ENCODE measurements at regions not wholly inside any gene's neighbourhood (a gene's known extent, or its start where the extent isn't known, plus 50 kb on each side); places are given as distances from the start of the nearest gene placed in this dataset.

DNA sequence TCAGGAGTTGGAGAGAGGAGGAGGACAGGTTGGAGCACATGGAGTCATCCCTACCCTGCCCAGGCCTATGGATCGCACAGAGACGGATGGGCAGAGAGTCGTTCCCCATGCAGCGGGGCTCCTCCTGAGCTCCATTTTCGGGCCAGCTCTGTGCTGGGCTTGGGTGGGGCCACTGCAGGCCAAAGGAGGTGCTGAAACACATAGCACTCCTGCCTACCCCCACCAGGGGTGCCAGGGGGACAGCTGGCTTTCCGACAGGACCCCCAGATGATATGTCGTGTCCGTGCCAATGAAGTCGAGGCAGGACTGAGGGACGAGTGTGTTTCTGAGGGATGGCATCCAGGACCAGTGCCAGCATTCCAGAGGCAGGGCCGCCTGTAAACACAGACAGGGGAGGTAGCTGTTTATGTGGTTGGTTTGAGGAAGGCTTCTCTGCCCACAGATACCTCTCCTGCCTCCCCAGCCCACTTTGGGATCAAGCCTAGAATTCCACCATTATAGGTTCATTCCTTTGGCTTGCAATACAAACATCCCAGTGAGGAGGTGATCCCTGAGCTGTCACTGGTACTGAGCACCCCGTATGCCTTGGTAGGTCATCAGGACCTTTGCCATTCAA is 116.6 kb downstream of the GLI2 start:
- Mint-ChIP-seq H3K27me3 (no peaks in the 10 kb centered on the region), H3K4me3 (no peak overlapping the region), H3K36me3 (ENCODE audit: insufficient read depth) (no peaks in the 10 kb centered on the region), H3K9me3 (peaks cover 7% of the 10 kb centered on the region), H3K27ac (ENCODE audit: low read depth) (no peak overlapping the region), H3K4me1 (no peaks in the 10 kb centered on the region)
- DNase-seq (ENCODE audit: low spot score in 2 of 2) (no peak), ATAC-seq (replicated peaks; ENCODE audit: extremely low read depth, poor library complexity, severe bottlenecking) (no peak)

DNA sequence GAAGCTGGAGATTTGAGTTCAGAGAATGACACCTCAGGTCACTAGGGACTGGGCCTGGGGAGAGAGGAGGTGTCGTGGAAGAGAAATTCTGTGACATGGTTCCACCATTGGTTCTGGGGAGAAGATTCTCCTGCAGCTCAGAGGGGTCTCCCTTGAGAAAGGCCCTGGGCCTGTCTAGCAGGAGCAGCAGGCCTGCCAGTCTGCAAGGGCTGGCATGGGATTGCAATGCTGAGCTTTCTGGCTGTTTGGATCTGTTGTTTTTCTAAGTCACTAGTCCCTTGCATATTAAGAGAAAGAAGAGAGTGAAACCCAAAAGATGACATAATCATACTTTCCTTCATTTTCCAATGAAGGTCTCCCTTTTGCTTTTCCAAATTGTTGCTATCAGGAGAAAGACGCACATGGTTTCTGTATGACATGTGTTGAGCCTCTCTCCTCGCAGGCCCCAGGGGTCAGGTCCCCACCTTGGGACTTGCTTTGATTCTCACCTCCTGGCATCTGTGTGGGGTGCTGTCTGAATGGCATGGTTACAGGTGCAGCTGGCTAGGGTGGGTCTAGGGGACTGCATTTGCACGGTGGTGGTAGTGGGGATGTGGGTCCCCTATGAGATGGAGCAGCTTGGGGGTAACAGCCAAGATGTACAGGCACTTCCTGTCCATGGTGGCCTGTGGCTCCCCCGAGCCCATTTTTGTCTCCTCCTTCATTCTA is 117.8 kb downstream of the GLI2 start:
- DNase-seq (ENCODE audit: low spot score in 2 of 2) (no peak), ATAC-seq (replicated peaks; ENCODE audit: extremely low read depth, poor library complexity, severe bottlenecking) (no peak)
- Mint-ChIP-seq H3K4me3 (no peak overlapping the region), H3K27me3 (no peaks in the 10 kb centered on the region), H3K36me3 (ENCODE audit: insufficient read depth) (no peaks in the 10 kb centered on the region), H3K4me1 (no peaks in the 10 kb centered on the region), H3K27ac (ENCODE audit: low read depth) (no peak overlapping the region), H3K9me3 (peaks cover 7% of the 10 kb centered on the region)

DNA sequence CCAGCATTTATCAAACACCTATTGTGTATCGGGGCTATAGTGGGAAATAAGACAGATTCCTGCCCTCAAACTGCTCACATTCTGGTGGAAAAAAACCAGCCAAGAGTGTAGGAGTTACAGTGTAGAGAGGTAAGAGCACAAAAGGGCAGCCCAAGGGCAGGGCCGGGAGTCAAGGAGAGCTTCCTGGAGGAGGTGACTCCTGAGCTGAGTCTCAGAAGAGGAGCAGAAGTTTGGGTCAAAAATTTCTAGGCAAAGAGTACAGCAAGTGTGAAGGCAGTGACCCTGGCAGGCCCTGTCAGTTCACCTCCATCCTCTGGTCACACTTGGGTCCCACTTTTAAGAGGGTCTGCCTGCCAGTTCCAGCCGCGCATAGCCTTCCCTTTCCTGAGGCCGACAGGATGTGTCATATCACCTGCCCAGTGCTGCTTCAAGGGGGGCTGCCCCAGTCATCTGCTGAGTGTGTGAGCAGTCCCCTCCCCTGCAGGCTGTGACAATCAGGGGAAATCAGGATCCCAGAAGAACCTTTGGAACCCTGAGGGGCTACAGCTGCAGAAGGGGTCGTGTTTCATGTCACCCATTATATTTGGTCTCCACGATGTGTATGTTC is 118.4 kb downstream of the GLI2 start:
- ATAC-seq (replicated peaks; ENCODE audit: extremely low read depth, poor library complexity, severe bottlenecking): no peak
- DNase-seq (ENCODE audit: low spot score in 2 of 2): no peak
- Mint-ChIP-seq H3K27ac (ENCODE audit: low read depth) (no peak overlapping the region), H3K9me3 (peaks cover 7% of the 10 kb centered on the region), H3K4me1 (no peaks in the 10 kb centered on the region), H3K4me3 (no peak overlapping the region), H3K27me3 (no peaks in the 10 kb centered on the region), H3K36me3 (ENCODE audit: insufficient read depth) (no peaks in the 10 kb centered on the region)

DNA sequence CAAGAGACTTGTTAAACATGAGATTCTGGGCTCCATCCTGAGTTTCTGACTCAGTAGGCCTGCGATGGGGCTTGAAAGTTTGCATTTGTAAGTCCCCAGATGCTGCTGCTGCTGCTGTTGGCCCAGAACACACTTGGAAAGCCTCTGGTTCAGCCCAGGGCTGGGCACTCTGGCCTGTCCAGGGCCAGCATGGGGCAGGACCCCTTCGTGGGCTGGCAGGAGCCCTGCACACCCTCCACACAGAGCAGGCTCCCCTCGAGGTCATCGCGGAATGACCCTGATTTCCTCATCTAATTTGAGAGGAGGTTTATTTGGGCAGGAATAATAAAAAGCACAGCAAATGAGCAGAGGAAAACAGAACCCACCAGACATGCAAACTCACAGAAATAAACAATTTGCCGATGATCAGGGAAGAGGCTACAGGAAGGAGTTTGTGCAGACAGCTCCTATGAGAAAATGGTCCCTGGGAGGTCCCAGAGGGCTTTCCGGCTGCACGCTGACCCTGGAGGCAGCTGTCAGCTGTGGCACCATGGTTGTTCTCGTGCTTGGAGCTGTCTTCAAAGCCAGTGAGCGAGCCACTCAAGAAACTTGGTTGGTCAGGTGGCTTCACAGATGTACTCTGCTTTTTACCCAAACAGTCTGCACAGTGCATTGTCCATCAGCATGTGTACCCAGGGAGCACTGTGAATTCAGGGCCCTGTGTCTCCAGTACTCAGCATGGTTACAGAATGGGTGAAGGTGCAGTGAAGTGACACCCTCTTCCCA is 119.3 kb downstream of the GLI2 start:
- Mint-ChIP-seq H3K9me3 (peaks cover 2% of the 10 kb centered on the region), H3K27me3 (peaks cover under 1% of the 10 kb centered on the region), H3K36me3 (ENCODE audit: insufficient read depth) (no peaks in the 10 kb centered on the region), H3K4me3 (no peak overlapping the region), H3K4me1 (no peaks in the 10 kb centered on the region), H3K27ac (ENCODE audit: low read depth) (no peak overlapping the region)
- ATAC-seq (replicated peaks; ENCODE audit: extremely low read depth, poor library complexity, severe bottlenecking) (no peak), DNase-seq (ENCODE audit: low spot score in 2 of 2) (no peak)

DNA sequence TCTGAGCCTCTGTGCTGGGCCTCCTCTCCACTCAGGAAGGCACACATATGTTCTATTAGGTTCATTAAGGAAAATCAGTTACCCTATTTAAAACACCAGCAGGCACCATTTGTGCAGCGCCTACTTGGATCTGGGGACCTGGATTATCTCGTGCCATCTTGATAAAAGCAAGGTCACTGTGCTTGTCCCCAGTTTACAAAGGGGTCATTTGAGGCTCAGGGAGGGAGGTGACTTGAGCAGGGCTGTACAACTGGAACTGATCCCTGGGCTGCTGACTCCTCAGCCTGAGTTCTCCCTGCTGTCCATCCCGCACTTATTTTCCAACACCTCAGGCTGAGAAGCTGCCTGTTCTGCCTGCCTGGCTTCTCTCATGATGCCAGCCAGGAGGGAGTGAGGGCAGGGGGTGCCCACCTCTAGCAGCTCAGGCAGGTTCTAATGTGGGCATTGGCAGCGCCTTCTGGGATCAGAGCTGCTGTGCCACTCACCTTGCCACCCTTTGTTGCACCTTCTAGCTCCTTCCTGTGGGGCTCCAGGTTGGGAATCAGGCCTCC is 120.3 kb downstream of the GLI2 start:
- DNase-seq (ENCODE audit: low spot score in 2 of 2) (no peak), ATAC-seq (replicated peaks; ENCODE audit: extremely low read depth, poor library complexity, severe bottlenecking) (no peak)
- peaks cover 9% of the 10 kb centered on the region for H3K27me3 Mint-ChIP-seq
- H3K9me3 Mint-ChIP-seq: no peaks in the 10 kb centered on the region
- H3K27ac Mint-ChIP-seq (ENCODE audit: low read depth): no peak overlapping the region
- no peak overlapping the region for H3K4me3 Mint-ChIP-seq
- no peaks in the 10 kb centered on the region for H3K4me1 Mint-ChIP-seq
- no peaks in the 10 kb centered on the region for H3K36me3 Mint-ChIP-seq (ENCODE audit: insufficient read depth)

DNA sequence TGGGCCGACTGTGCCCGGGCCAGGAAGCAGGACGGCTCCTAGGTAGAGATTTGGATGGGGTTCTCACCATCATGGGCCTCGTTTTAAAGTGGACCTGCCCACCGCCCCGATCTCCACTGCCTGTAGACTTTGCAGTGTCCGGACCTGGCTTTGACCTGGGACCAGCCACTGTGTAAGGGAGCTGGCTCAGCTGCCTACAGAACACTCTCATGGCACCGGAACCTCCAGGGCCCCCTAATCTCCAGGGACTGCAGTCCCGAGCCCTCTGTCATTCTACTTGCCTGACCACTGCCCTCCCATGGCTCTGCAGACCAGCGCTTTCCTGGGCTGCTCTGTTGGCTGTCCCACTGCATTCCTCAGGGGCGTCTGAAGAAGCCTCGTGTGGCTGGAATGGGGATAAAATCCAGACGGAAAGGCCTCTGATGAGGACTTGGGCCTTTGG is 120.8 kb downstream of the GLI2 start:
- no peak for DNase-seq (ENCODE audit: low spot score in 2 of 2)
- ATAC-seq (replicated peaks; ENCODE audit: extremely low read depth, poor library complexity, severe bottlenecking): no peak

DNA sequence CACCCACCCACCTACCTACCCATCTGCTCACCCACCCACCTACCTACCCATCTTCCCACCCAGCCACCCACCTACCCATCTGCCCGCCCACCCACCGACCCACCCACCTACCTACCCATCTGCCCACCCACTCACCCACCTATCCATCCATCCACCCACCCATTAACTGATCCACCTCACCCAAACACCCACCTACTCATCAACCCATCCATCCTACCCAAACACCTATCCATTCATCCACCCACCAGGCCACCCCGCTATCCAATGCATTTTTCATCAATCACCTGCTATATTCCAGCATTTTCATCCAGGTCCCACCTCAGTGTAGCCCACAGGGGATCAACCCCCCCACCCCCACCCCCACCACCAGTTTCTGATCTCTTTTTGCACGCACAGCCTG is 121.8 kb downstream of the GLI2 start:
- H3K27me3 Mint-ChIP-seq: peaks cover 9% of the 10 kb centered on the region
- no peak overlapping the region for H3K4me3 Mint-ChIP-seq
- H3K4me1 Mint-ChIP-seq: no peaks in the 10 kb centered on the region
- H3K27ac Mint-ChIP-seq (ENCODE audit: low read depth): no peak overlapping the region
- ATAC-seq (replicated peaks; ENCODE audit: extremely low read depth, poor library complexity, severe bottlenecking): no peak
- DNase-seq (ENCODE audit: low spot score in 2 of 2): no peak
- no peaks in the 10 kb centered on the region for H3K9me3 Mint-ChIP-seq
- H3K36me3 Mint-ChIP-seq (ENCODE audit: insufficient read depth): no peaks in the 10 kb centered on the region

More for the DNA sequence above, 120.8 kb downstream of the GLI2 start:
- H3K9me3 Mint-ChIP-seq: no peaks in the 10 kb centered on the region
- no peaks in the 10 kb centered on the region for H3K36me3 Mint-ChIP-seq (ENCODE audit: insufficient read depth)
- no peak overlapping the region for H3K4me3 Mint-ChIP-seq
- peaks cover 9% of the 10 kb centered on the region for H3K27me3 Mint-ChIP-seq
- no peaks in the 10 kb centered on the region for H3K4me1 Mint-ChIP-seq
- H3K27ac Mint-ChIP-seq (ENCODE audit: low read depth): no peak overlapping the region

DNA sequence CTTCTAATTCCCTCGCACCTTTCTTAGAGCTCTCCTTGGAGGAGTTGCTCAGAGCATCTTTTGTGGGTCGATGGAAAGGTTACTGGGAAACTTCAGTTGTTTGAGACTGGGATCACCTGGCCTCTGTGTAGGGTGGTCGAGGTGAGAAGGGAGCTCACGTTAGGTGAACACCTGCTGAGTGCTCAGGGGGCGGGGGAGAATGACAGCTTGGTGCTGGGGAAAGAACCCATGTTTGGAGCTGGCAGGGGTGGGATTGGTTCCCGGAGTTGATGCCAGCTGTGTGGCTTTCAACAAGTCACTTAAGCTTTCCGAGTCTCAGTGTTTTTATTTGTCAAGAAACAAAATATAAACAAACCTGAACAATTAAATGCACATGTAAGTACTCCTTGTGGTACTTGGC is 122.3 kb downstream of the GLI2 start:
- H3K36me3 Mint-ChIP-seq (ENCODE audit: insufficient read depth): no peaks in the 10 kb centered on the region

DNA sequence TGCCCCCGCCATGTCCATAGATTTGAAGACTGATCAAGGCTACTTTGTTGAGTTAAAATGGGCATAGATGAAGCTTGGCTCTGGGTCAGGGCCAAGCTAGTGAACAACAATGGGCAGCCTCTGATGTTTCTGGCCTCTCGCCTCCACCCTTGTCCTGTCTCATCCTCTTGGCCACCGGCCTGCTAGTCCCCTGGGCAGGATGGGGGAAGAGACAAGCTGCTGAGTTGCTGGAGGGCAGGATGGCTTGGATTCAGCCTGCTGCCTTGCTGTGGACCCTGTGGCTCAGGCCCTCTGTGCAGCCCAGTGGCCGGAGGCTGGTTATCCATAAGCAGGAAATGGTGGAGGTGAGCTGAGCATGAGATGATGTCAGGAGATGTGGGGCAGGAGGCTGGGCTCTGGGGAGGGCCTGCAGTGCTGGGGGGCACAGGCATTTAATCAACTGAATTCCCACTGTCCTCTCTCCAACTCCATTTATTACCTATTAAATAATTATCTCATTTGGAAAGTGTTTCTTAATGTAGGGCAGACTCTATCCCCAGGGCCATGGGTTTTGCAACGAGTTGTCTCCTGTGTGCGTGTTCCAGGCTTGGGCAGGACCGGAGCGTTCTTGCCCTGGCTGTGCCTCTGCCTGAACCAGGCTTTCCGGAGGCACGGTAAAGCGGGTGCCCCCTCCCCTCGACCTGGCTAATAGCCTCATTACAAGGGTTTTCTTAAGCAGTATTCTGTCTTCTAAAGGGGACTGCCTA is 122.9 kb downstream of the GLI2 start:
- H3K4me3 Mint-ChIP-seq: no peak overlapping the region
- no peaks in the 10 kb centered on the region for H3K9me3 Mint-ChIP-seq
- ATAC-seq (replicated peaks; ENCODE audit: extremely low read depth, poor library complexity, severe bottlenecking) (no peak), DNase-seq (ENCODE audit: low spot score in 2 of 2) (no peak)
- H3K27me3 Mint-ChIP-seq: peaks cover 9% of the 10 kb centered on the region
- H3K36me3 Mint-ChIP-seq (ENCODE audit: insufficient read depth): no peaks in the 10 kb centered on the region
- no peaks in the 10 kb centered on the region for H3K4me1 Mint-ChIP-seq
- no peak overlapping the region for H3K27ac Mint-ChIP-seq (ENCODE audit: low read depth)

More for the DNA sequence above, 122.3 kb downstream of the GLI2 start:
- ATAC-seq (replicated peaks; ENCODE audit: extremely low read depth, poor library complexity, severe bottlenecking) (no peak), DNase-seq (ENCODE audit: low spot score in 2 of 2) (no peak)
- no peak overlapping the region for H3K4me3 Mint-ChIP-seq
- peaks cover 9% of the 10 kb centered on the region for H3K27me3 Mint-ChIP-seq
- no peaks in the 10 kb centered on the region for H3K4me1 Mint-ChIP-seq
- H3K27ac Mint-ChIP-seq (ENCODE audit: low read depth): no peak overlapping the region
- H3K9me3 Mint-ChIP-seq: no peaks in the 10 kb centered on the region

DNA sequence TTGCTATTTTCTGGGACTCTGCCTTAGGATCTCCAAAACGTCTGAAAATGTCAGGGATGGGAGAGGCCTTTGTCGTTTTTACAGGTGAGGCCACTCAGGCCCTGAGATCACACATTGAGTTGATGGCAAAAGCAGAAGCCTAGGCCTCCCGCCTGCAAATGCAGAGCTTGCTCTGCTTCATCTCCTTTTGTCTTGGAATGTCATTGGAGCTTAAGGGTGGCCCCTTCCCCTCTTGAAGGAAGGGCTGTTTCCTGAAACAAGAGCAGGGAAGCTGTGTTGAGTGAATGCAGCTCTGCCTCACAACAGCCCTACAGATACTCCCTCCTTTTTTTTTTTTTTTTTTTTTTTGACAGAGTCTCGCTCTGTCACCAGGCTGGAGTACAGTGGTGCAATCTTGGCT is 123.5 kb downstream of the GLI2 start:
- Mint-ChIP-seq H3K4me1 (no peaks in the 10 kb centered on the region), H3K27ac (ENCODE audit: low read depth) (no peak overlapping the region), H3K27me3 (peaks cover 9% of the 10 kb centered on the region), H3K4me3 (no peak overlapping the region), H3K36me3 (ENCODE audit: insufficient read depth) (no peaks in the 10 kb centered on the region), H3K9me3 (no peaks in the 10 kb centered on the region)
- DNase-seq (ENCODE audit: low spot score in 2 of 2): no peak
- ATAC-seq (replicated peaks; ENCODE audit: extremely low read depth, poor library complexity, severe bottlenecking): no peak

DNA sequence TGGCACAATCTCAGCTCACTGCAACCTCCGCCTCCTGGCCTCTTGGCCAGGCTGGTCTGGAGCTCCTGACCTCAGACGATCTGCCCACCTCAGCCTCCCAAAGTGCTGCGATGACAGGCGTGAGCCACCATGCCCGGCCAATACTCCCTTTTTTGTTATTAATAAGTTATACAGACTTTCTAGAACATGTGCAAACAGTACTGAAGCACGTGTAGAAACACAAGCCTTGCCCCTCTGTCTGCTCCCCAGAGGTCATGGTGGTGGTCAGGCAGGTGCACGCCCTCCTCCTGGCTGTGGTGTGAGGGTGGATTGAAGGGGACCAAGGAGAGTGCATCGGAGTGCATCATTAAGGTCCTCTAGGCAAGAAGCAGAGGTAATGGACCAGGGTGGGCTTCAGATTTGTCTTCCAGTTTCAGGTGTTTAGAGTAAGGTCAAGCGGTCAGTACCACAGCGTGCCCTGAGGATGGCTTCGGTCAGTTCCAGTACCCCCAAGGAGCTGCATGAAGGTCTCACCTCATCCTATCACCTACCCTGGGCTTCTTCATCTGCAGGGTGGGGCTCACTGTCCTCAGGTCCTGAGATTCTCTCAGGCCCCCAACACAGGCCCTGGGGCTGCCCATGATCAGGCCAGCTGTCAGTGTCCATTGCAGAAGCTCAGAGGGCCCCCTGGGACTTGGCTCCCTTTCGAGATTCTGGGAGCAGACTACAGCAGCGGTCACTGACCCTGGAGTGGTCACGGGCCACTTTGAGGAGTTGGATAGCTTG is 124.3 kb downstream of the GLI2 start:
- ATAC-seq (replicated peaks; ENCODE audit: extremely low read depth, poor library complexity, severe bottlenecking) (no peak), DNase-seq (ENCODE audit: low spot score in 2 of 2) (no peak)
- no peaks in the 10 kb centered on the region for H3K4me1 Mint-ChIP-seq
- no peak overlapping the region for H3K4me3 Mint-ChIP-seq
- no peaks in the 10 kb centered on the region for H3K9me3 Mint-ChIP-seq
- H3K27ac Mint-ChIP-seq (ENCODE audit: low read depth): no peak overlapping the region
- peaks cover 9% of the 10 kb centered on the region for H3K27me3 Mint-ChIP-seq
- no peaks in the 10 kb centered on the region for H3K36me3 Mint-ChIP-seq (ENCODE audit: insufficient read depth)

All from central memory CD8-positive, alpha-beta T cell (primary cell).